GM12878 (cell line): ENCODE measurements at regions not wholly inside any gene's neighbourhood (a gene's known extent, or its start where the extent isn't known, plus 50 kb on each side); places are given as distances from the start of the nearest gene placed in this dataset.

Experiments used
- CTCF ChIP-seq, 3 experiments: IDR thresholded peaks in 2 of 3; conservative IDR thresholded peaks in 1 of 3; 2 replicates each; pipeline ENCODE4 v1.5.1; 2011; ENCODE audit warnings: low read depth in 3 of 3, low read length in 3 of 3, mild to moderate bottlenecking in 3 of 3, control low read depth in 2 of 3, moderate library complexity in 2 of 3, inconsistent platforms in 1 of 3, mixed read lengths in 1 of 3; ENCODE audit not compliant: control insufficient read depth in 2 of 3, insufficient read depth in 1 of 3; ENCODE audit errors: extremely low read depth in 1 of 3
- MLLT1 ChIP-seq: fragments of 450-650 bp; IDR thresholded peaks from 2 replicates; pipeline ENCODE4 v1.6.1; 2016; ENCODE audit warnings: mild to moderate bottlenecking
- POLR2AphosphoS5 ChIP-seq: IDR thresholded peaks from 2 replicates; pipeline ENCODE4 v1.6.1; 2011; ENCODE audit warnings: mild to moderate bottlenecking, low read length, inconsistent platforms
- RAD21 ChIP-seq: IDR thresholded peaks from 2 replicates; pipeline ENCODE4 v1.6.1; 2011; ENCODE audit warnings: mild to moderate bottlenecking, low read depth, low read length, moderate library complexity; ENCODE audit not compliant: insufficient read depth
- TCF12 ChIP-seq: IDR thresholded peaks from 2 replicates; pipeline ENCODE4 v1.6.1; 2011; ENCODE audit warnings: low read depth, mild to moderate bottlenecking, low read length
- USF2 ChIP-seq: IDR thresholded peaks from 2 replicates; pipeline ENCODE4 v1.6.1; 2011; ENCODE audit warnings: low read depth, low read length, improper control_type of control experiment, borderline replicate concordance

GRCh38 chr12:115205755-115206308, 521.9 kb upstream of the TBX3 start:
- TF ChIP-seq RAD21 (no peak), CTCF (IDR thresholded peaks at IDR 0.05 in 2 of 3, conservative IDR thresholded peaks at IDR 0.05 in 1 of 3; ENCODE audit: control insufficient read depth in 2 of 3, extremely low read depth in 1 of 3, insufficient read depth in 1 of 3, low read depth in 3 of 3, low read length in 3 of 3) (no peak), POLR2AphosphoS5 (no peak), MLLT1 (no peak), TCF12 (no peak), USF2 (no peak)
